Heart right ventricle (tissue), 16 donors: ENCODE measurements at regions not wholly inside any gene's neighbourhood (a gene's known extent, or its start where the extent isn't known, plus 50 kb on each side); places are given as distances from the start of the nearest gene placed in this dataset.

Experiments
- ATAC-seq, 8 donors: fragments of 200-7000 bp; cut with Tn5 transposase; one replicate each; pipeline ENCODE4 v1.9.1; 2020; ENCODE audit warnings: mild to moderate bottlenecking in 8 of 8, moderate library complexity in 8 of 8, moderate number of reproducible peaks in 1 of 8
- DNase-seq, 2 donors: peaks; one replicate each; pipeline ENCODE4 v3.0.0-alpha.2; 2020
- H3K27ac ChIP-seq, 10 donors: fragments of 200-600 bp; sonication (generic) in 2 of 10; one replicate each; pipeline versions ENCODE4 v1.5.0 to v1.8.0; 2020 to 2022; ENCODE audit warnings: mild to moderate bottlenecking in 3 of 10
- H3K27me3 ChIP-seq, 7 donors: fragments of 200-600 bp; one replicate each; pipeline ENCODE4 v1.8.0; 2021 to 2022; ENCODE audit warnings: mild to moderate bottlenecking in 2 of 7
- H3K36me3 ChIP-seq, 9 donors: fragments of 200-600 bp; sonication (generic) in 1 of 9; one replicate each; pipeline versions ENCODE4 v1.5.0 to v1.8.0; 2020 to 2022; ENCODE audit warnings: mild to moderate bottlenecking in 2 of 9
- H3K4me1 ChIP-seq, 9 donors: fragments of 200-600 bp; sonication (generic) in 1 of 9; one replicate each; pipeline versions ENCODE4 v1.5.0 to v1.8.0; 2020 to 2022; ENCODE audit warnings: mild to moderate bottlenecking in 4 of 9
- H3K4me3 ChIP-seq, 10 donors: fragments of 200-600 bp; sonication (generic) in 2 of 10; one replicate each; pipeline versions ENCODE4 v1.5.0 to v1.8.0; 2020 to 2022; ENCODE audit warnings: mild to moderate bottlenecking in 7 of 10, moderate library complexity in 2 of 10
- H3K9me3 ChIP-seq, 11 donors: fragments of 200-600 bp in 10 of 11; sonication (generic) in 2 of 11; one replicate each; pipeline versions ENCODE4 v1.5.0 to v1.8.0; 2013 to 2022; ENCODE audit warnings: mild to moderate bottlenecking in 2 of 11, control low read depth in 1 of 11, moderate library complexity in 1 of 11
- CTCF ChIP-seq, 9 donors: fragments of 200-600 bp; sonication (generic) in 2 of 9; IDR thresholded peaks; one replicate each; pipeline versions ENCODE4 v1.5.0 to v1.8.0; 2021 to 2022; ENCODE audit warnings: antibody characterized with exemption in 9 of 9, mild to moderate bottlenecking in 5 of 9, moderate library complexity in 1 of 9
- WGBS, 2 donors: extraction: QIAGEN DNeasy Blood & Tissue Kit; methylation state at CpG; one replicate each; pipeline ENCODE4 v1.1.7; 2013; ENCODE audit warnings: inconsistent platforms in 1 of 2; 5-methylcytosine and 5-hydroxymethylcytosine counted together
- intact Hi-C, 10 donors: fragments of 100-400 bp; cut with DNase I; formaldehyde crosslinking; loops; one replicate each; pipeline versions ENCODE4 v1.11.1 to v1.14.2; 2022
- donor health status: Arrhythmogenic right ventricular cardiomyopathy.
- donor health status: ischemic (EF 13 %, LVEDD 7.1; RV severe dilation, severe dysfunction).
- donor health status: healthy with polysubstance abuse.
- donor health status: DM: no; HTN: yes; CAD: no.
- donor health status: DM: no; HTN: no; CAD: no.
- donor health status: ischemic (EF 25% LVEDD 6.9; RV normal size, moderate dysfunction).
- donor health status: ischemic (EF 25% LVEDD 5.7; RV mildly dilated, moderate dysfunction).
- donor health status: healthy.
- donor health status: DM: yes; HTN: yes; CAD: no.
- donor health status: Ischemic cardiomyopathy.
- donor health status: ischemic (EF 35%, LVEDD 5.7; RV mildly dilated, moderate dysfunction).
- donor health status: nonischemic (EF 11% LVEDD 7.7; RV severe dilation, severe dysfunction).
- donor health status: DM: yes; HTN: yes; CAD: no.
- donor health status: PGD.
- donor health status: ischemic (EF 29% LVEDD 5.4; RV normal size, mild dysfunction).
- donor health status: nonischemic (EF 23%, LVEDD 6.1; RV moderate dilation, normal function).

DNA sequence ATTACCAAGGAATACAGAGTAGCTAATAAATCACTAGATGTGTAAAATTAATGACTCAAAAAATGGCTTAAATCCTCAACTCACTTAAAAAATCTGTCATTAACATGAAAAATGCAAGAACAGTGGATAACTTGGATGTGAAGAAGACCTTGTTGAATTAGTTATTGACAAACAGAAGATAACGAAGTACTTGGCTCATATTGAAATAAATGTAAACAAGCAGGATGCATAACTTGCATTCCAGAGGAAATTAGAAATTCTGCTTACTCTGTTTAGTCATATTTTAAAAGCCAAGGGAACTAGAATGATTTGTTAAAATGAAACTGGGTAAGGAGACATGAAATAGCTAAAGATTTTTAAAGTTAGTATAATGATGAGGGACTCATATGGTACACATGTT is 1812.2 kb downstream of the PCDH9 start:
- DNase-seq: no peak
- 53 to 73% methylated on average over 1 of the region's 1 CpG for WGBS, 2 donors
- intact Hi-C loops: no loop called here

GRCh38 chr13:65416784-65417183 is 1813.4 kb downstream of the PCDH9 start:
- WGBS, 2 donors: 59 to 73% methylated on average over 1 of the region's 1 CpG

More for the DNA sequence above, 1812.2 kb downstream of the PCDH9 start:
- H3K27me3 ChIP-seq: no peaks in the 10 kb centered on the region
- no peak overlapping the region for H3K4me3 ChIP-seq
- H3K36me3 ChIP-seq: no peaks in the 10 kb centered on the region
- H3K4me1 ChIP-seq: no peaks in the 10 kb centered on the region
- H3K9me3 ChIP-seq: peaks cover 0 to 5% (median 0%) of the 10 kb centered on the region in 11 donors
- ATAC-seq: no peak
- TF ChIP-seq CTCF (IDR thresholded peaks at IDR 0.05): no peak
- H3K27ac ChIP-seq: no peak overlapping the region

GRCh38 chr13:65414187-65414586 is 1815.9 kb downstream of the PCDH9 start:
- no peak overlapping the region for H3K27ac ChIP-seq
- no peaks in the 10 kb centered on the region for H3K27me3 ChIP-seq
- H3K9me3 ChIP-seq: no peaks in the 10 kb centered on the region
- WGBS, 2 donors: 66% methylated on average over 2 of the region's 2 CpGs
- TF ChIP-seq CTCF (IDR thresholded peaks at IDR 0.05): no peak
- no peak for DNase-seq
- no peak for ATAC-seq
- no peaks in the 10 kb centered on the region for H3K4me1 ChIP-seq
- intact Hi-C loops: no loop called here
- no peak overlapping the region for H3K4me3 ChIP-seq
- H3K36me3 ChIP-seq: no peaks in the 10 kb centered on the region

More at GRCh38 chr13:65416784-65417183, 1813.4 kb downstream of the PCDH9 start:
- H3K9me3 ChIP-seq: peaks cover 0 to 4% (median 0%) of the 10 kb centered on the region in 11 donors
- no peak for ATAC-seq
- no peaks in the 10 kb centered on the region for H3K27me3 ChIP-seq
- DNase-seq: no peak
- no peak for TF ChIP-seq CTCF (IDR thresholded peaks at IDR 0.05)
- no peaks in the 10 kb centered on the region for H3K36me3 ChIP-seq
- no peak overlapping the region for H3K4me3 ChIP-seq
- no peak overlapping the region for H3K27ac ChIP-seq
- intact Hi-C loops: no loop called here
- no peaks in the 10 kb centered on the region for H3K4me1 ChIP-seq

GRCh38 chr13:65411521-65411920 is 1818.6 kb downstream of the PCDH9 start:
- Histone ChIP-seq H3K4me1 (no peaks in the 10 kb centered on the region), H3K4me3 (no peak overlapping the region), H3K36me3 (no peaks in the 10 kb centered on the region), H3K27ac (no peak overlapping the region), H3K9me3 (no peaks in the 10 kb centered on the region), H3K27me3 (no peaks in the 10 kb centered on the region)
- no peak for ATAC-seq
- TF ChIP-seq CTCF (IDR thresholded peaks at IDR 0.05): no peak
- intact Hi-C loops: no loop called here
- DNase-seq: no peak
- WGBS, 2 donors: 86 to 88% methylated on average over 2 of the region's 2 CpGs
